Occipital lobe (tissue), 1 donor: ENCODE measurements at regions not wholly inside any gene's neighbourhood (a gene's known extent, or its start where the extent isn't known, plus 50 kb on each side); places are given as distances from the start of the nearest gene placed in this dataset.

Experiments used
- DNase-seq: peaks from one replicate; lab custom pipeline; 2025; lab: John Stamatoyannopoulos, UW

DNA sequence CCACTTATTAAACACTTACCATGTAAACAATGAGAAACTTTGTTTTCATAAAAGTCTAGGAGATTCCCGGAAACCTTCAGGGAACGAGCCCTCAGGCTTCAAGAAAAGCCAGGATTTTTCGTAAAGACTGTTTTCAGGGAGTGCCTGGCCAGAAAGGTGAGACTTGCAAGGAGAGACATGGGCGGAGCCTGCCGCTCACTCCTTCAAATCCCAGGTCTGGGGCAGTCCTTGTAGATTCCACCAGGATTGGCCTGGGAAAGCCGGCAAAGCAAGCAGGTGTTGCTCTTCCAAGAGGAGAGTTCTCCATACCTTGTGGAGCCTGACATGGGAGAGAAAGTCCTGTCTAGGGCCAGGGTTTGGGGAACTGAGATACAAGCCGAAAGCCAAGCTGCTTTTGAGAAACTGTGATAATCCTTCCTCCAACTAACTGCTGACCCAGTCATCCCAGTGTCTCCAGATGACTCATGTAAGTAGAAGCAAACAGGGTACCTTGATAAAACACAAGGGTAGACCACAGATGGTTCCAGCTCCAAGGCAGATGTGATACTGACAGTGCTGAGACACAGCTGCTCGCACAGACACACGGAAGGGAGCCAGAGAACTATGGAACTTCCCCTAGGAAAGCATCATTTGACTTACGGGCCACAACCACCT lies 69.4 kb upstream of the NAA20 start:
- no peak for DNase-seq

- no peak for DNase-seq
Observed at GRCh38 chr20:19949195-19949867, 67.8 kb upstream of the NAA20 start.

- DNase-seq = no peak
Observed at GRCh38 chr20:19950042-19950441, 67.1 kb upstream of the NAA20 start.

- DNase-seq = no peak
Observed at GRCh38 chr20:19952392-19952791, 64.8 kb upstream of the NAA20 start.

DNA sequence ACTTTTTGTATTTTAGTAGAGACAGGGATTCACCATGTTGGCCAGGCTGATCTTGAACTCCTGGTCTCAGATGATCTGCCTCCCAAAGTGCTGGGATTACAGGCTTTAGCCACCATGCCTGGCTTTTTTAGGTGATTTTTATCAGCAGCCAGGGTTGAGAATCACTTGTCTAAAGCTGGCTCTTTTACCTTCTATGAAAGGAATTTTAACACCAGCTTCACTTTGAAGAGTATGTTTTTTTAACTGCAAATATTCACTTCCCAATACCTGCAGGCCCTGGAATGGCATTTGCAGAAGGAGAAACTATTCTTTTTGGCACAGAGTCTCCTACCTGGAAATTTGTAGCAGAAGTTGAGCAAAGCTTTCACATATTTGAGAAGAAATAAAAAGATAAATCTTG lies 63.6 kb upstream of the NAA20 start:
- no peak for DNase-seq

- no peak for DNase-seq
Observed at GRCh38 chr20:19956976-19957375, 60.2 kb upstream of the NAA20 start.

GRCh38 chr20:19958219-19958618 lies 58.9 kb upstream of the NAA20 start:
- no peak for DNase-seq

DNA sequence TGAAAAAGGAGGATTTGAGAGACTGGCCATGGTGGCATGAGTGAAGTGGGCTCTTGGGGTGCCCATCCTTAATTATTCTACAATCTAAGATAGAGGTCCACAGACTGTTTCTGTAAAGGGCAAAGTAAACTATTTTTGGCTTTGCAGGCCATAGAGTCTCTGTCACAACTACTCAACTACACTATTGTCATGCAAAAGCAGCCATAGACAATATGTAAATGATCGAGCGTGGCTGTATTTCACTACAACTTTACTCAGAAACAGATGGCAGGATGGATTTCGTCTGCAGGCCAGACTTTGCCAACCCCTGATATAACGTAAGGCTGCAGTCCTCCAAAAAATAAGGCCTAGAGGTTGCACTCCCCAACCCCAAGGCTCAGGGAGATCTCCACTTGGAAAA lies 58.2 kb upstream of the NAA20 start:
- no peak for DNase-seq

GRCh38 chr20:19960745-19961144 lies 56.4 kb upstream of the NAA20 start:
- DNase-seq = no peak

GRCh38 chr20:19961293-19961692 lies 55.9 kb upstream of the NAA20 start:
- no peak for DNase-seq

DNA sequence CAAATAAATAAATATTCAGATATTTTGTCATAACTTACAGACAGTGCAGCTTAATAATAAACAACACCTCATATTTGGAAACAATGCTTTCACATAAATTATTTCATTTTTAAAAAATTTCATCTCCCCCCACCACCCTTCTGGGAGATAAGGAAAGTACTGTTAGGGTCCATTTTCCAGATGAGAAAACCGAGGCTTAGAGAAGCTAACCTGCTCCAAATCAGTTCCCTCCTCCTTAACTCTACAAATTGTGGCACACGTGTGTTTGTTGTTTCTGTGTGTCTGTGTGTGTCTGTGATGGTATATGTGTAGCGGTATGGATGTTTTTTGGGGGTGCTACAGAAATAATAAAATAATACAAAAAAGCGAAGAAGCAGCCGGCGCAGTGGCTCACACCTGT lies 54.2 kb upstream of the NAA20 start:
- no peak for DNase-seq

- no peak for DNase-seq
Observed at GRCh38 chr20:19964289-19965265, 52.6 kb upstream of the NAA20 start.

- no peak for DNase-seq
Observed at GRCh38 chr20:19966840-19967239, 50.3 kb upstream of the NAA20 start.
